ENCODE measurements at regions not wholly inside any gene's neighbourhood (a gene's known extent, or its start where the extent isn't known, plus 50 kb on each side); places are given as distances from the start of the nearest gene placed in this dataset.
"Not testable (repeated sequence)": the region's sequence is repeated elsewhere in the genome, so short reads cannot be mapped to it uniquely, and the experiment has no call there.

- H3K4me3 Mint-ChIP-seq, result no peak overlapping the region
- no peaks in the 10 kb centered on the region for H3K4me1 ChIP-seq (ENCODE audit: insufficient read depth, low read length)
- ATAC-seq (ENCODE audit: poor library complexity) (no peak), DNase-seq (no peak)
- TF ChIP-seq, protein P1, sequence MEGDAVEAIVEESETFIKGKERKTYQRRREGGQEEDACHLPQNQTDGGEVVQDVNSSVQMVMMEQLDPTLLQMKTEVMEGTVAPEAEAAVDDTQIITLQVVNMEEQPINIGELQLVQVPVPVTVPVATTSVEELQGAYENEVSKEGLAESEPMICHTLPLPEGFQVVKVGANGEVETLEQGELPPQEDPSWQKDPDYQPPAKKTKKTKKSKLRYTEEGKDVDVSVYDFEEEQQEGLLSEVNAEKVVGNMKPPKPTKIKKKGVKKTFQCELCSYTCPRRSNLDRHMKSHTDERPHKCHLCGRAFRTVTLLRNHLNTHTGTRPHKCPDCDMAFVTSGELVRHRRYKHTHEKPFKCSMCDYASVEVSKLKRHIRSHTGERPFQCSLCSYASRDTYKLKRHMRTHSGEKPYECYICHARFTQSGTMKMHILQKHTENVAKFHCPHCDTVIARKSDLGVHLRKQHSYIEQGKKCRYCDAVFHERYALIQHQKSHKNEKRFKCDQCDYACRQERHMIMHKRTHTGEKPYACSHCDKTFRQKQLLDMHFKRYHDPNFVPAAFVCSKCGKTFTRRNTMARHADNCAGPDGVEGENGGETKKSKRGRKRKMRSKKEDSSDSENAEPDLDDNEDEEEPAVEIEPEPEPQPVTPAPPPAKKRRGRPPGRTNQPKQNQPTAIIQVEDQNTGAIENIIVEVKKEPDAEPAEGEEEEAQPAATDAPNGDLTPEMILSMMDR (IDR thresholded peaks at IDR 0.05), result no peak
- no peaks in the 10 kb centered on the region for H3K36me3 ChIP-seq (ENCODE audit: insufficient read depth, low read length)
- H3K27ac ChIP-seq (ENCODE audit: low read depth in 1 of 2, low read length in 2 of 2), result no peak overlapping the region
- peaks cover 0 to 17% of the 10 kb centered on the region in 2 experiments for H3K9me3 ChIP-seq (ENCODE audit: control insufficient read depth in 1 of 2, insufficient read depth in 1 of 2, low read length in 2 of 2)
- H3K36me3 Mint-ChIP-seq (ENCODE audit: low read depth), result no peaks in the 10 kb centered on the region
- intact Hi-C loops (cut with DNase I, micrococcal nuclease), result no loop called here
- H3K27me3 Mint-ChIP-seq, result no peaks in the 10 kb centered on the region
- CTCF ChIA-PET, result no interaction called here
- H3K4me3 ChIP-seq (ENCODE audit: low read length), result no peak overlapping the region
- no peaks in the 10 kb centered on the region for H3K4me1 Mint-ChIP-seq (ENCODE audit: low read depth)
- H3K27ac Mint-ChIP-seq, result no peak overlapping the region
- POLR2A ChIA-PET, result no interaction called here
- H3K9me3 Mint-ChIP-seq, result peaks cover 2% of the 10 kb centered on the region
- H3K27me3 ChIP-seq (ENCODE audit: control insufficient read depth in 1 of 2, insufficient read depth in 2 of 2, low read length in 2 of 2), result no peaks in the 10 kb centered on the region
These were observed 375.0 kb upstream of the SEMA3C start for GRCh38 chr7:81293806-81294205.

DNA sequence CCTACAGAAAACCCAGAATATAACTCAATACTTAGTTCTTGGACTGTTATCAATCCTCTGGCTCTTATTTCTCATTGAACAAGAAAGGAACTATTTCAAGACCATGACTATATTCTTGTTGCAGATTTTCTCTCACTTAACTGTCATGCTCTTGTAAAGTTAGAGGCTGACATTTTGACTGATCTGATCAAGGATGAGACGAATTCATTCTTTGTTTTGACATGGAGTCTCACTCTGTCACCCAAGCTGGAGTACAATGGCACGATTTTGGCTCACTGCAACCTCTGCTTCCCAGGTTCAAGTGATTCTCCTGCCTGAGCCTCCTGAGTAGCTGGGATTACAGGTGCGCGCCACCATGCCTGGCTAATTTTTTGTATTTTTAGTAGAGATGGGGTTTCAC, 367.9 kb upstream of the SEMA3C start:
- ATAC-seq (ENCODE audit: poor library complexity); H3K4me3 ChIP-seq (ENCODE audit: low read length); H3K27ac Mint-ChIP-seq; DNase-seq; H3K27me3 Mint-ChIP-seq; H3K27ac ChIP-seq (ENCODE audit: low read depth in 1 of 2, low read length in 2 of 2); H3K4me1 Mint-ChIP-seq (ENCODE audit: low read depth); H3K9me3 Mint-ChIP-seq; H3K4me3 Mint-ChIP-seq; intact Hi-C loops (cut with DNase I, micrococcal nuclease); CTCF ChIA-PET; POLR2A ChIA-PET; H3K36me3 Mint-ChIP-seq (ENCODE audit: low read depth); H3K36me3 ChIP-seq (ENCODE audit: insufficient read depth, low read length); H3K4me1 ChIP-seq (ENCODE audit: insufficient read depth, low read length); H3K27me3 ChIP-seq (ENCODE audit: control insufficient read depth in 1 of 2, insufficient read depth in 2 of 2, low read length in 2 of 2): not testable (repeated sequence)
- peaks cover 8 to 11% of the 10 kb centered on the region in 2 experiments for H3K9me3 ChIP-seq (ENCODE audit: control insufficient read depth in 1 of 2, insufficient read depth in 1 of 2, low read length in 2 of 2)

DNA sequence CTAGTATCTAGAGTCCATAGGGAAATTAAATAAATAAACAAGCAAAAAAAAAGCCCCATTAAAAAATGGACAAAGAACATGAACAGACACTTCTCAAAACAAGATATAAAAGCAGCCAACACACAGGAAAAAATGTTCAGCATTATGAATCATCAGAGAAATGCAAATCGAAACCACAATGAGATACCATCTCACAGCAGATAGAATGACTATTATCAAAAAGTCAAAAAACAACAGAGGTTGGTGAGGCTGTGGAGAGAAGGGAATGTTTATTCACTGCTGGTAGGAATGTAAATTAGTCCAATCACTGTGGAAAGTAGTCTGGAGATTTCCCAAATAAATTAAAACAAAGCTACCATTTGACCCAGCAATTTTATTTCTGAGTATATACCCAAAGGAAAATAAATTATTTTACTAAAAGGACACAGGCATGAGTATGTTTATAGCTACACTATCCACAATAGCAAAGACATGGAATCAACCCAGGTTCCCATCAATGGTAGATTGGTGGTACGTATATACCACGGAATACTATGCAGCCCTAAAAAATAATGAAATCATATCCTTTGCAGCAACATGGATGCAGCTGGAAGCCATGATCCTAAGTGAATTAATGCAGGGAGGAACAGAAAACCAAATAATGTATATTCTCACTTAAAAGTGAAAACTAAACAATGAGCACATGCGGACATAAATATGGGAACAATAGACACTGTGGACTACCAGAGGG, 366.5 kb upstream of the SEMA3C start:
- Mint-ChIP-seq H3K4me1 (ENCODE audit: low read depth) (no peaks in the 10 kb centered on the region), H3K27ac (no peak overlapping the region), H3K27me3 (no peaks in the 10 kb centered on the region), H3K4me3 (no peak overlapping the region), H3K9me3 (no peaks in the 10 kb centered on the region), H3K36me3 (ENCODE audit: low read depth) (no peaks in the 10 kb centered on the region)
- DNase-seq (no peak), ATAC-seq (ENCODE audit: poor library complexity) (no peak)
- peaks cover 11 to 12% of the 10 kb centered on the region in 2 experiments for H3K9me3 ChIP-seq (ENCODE audit: control insufficient read depth in 1 of 2, insufficient read depth in 1 of 2, low read length in 2 of 2)
- TF ChIP-seq, protein P1 (IDR thresholded peaks at IDR 0.05), result no peak
- intact Hi-C loops (cut with DNase I, micrococcal nuclease), result no loop called here
- no peaks in the 10 kb centered on the region for H3K27me3 ChIP-seq (ENCODE audit: control insufficient read depth in 1 of 2, insufficient read depth in 2 of 2, low read length in 2 of 2)
- no peaks in the 10 kb centered on the region for H3K36me3 ChIP-seq (ENCODE audit: insufficient read depth, low read length)
- CTCF ChIA-PET, result no interaction called here
- no peak overlapping the region for H3K27ac ChIP-seq (ENCODE audit: low read depth in 1 of 2, low read length in 2 of 2)
- POLR2A ChIA-PET, result no interaction called here
- H3K4me1 ChIP-seq (ENCODE audit: insufficient read depth, low read length), result no peaks in the 10 kb centered on the region
- H3K4me3 ChIP-seq (ENCODE audit: low read length), result no peak overlapping the region

- H3K36me3 ChIP-seq (ENCODE audit: insufficient read depth, low read length), result no peaks in the 10 kb centered on the region
- TF ChIP-seq, protein P1 (IDR thresholded peaks at IDR 0.05), result no peak
- no peak overlapping the region for H3K27ac ChIP-seq (ENCODE audit: low read depth in 1 of 2, low read length in 2 of 2)
- CTCF ChIA-PET, result no interaction called here
- Mint-ChIP-seq H3K27ac (no peak overlapping the region), H3K27me3 (no peaks in the 10 kb centered on the region), H3K4me3 (no peak overlapping the region), H3K4me1 (ENCODE audit: low read depth) (no peaks in the 10 kb centered on the region), H3K9me3 (no peaks in the 10 kb centered on the region), H3K36me3 (ENCODE audit: low read depth) (no peaks in the 10 kb centered on the region)
- ATAC-seq (ENCODE audit: poor library complexity) (no peak), DNase-seq (no peak)
- H3K4me1 ChIP-seq (ENCODE audit: insufficient read depth, low read length), result no peaks in the 10 kb centered on the region
- POLR2A ChIA-PET, result no interaction called here
- no peak overlapping the region for H3K4me3 ChIP-seq (ENCODE audit: low read length)
- H3K27me3 ChIP-seq (ENCODE audit: control insufficient read depth in 1 of 2, insufficient read depth in 2 of 2, low read length in 2 of 2), result no peaks in the 10 kb centered on the region
- intact Hi-C loops (cut with DNase I, micrococcal nuclease), result no loop called here
- peaks cover 11 to 12% of the 10 kb centered on the region in 2 experiments for H3K9me3 ChIP-seq (ENCODE audit: control insufficient read depth in 1 of 2, insufficient read depth in 1 of 2, low read length in 2 of 2)
These were observed 365.7 kb upstream of the SEMA3C start for GRCh38 chr7:81284576-81284975.
